MM.1S (cell line): ENCODE measurements at regions not wholly inside any gene's neighbourhood (a gene's known extent, or its start where the extent isn't known, plus 50 kb on each side); places are given as distances from the start of the nearest gene placed in this dataset.

Source experiments
- EZH2 ChIP-seq: fragments of 300-600 bp; sonication (generic); optimal IDR thresholded peaks from 2 replicates; pipeline ENCODE3; 2017; ENCODE audit warnings: low read depth, mild to moderate bottlenecking, antibody characterized with exemption, low read length, mixed read lengths
- TF ChIP-seq, protein P1 (sequence below): fragments of 300-600 bp; sonication (generic); IDR thresholded peaks from 2 replicates; pipeline ENCODE4 v1.5.1; 2016; ENCODE audit warnings: antibody characterized with exemption, low read length, mixed read lengths

DNA sequence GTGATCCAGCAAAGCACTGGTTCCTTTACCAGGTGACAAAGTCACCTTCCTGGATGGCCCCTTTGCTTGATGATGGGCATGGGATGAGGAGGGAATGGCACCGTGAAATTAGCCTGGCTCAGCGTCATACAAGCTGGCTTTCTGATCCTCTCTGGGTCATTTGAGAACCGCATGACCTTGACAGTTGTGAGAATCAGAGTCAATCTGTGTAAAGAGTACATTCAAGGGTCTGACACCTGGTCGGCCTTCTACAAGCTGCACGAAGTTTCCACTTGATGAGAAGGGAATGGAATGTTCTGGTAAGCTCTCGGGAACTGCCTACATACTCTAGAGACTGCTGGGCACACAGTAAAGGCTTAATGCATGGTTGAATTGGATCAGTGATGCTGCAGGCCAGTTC lies 319.8 kb upstream of the TLE3 start:
- no peak for TF ChIP-seq EZH2
- TF ChIP-seq, protein P1, sequence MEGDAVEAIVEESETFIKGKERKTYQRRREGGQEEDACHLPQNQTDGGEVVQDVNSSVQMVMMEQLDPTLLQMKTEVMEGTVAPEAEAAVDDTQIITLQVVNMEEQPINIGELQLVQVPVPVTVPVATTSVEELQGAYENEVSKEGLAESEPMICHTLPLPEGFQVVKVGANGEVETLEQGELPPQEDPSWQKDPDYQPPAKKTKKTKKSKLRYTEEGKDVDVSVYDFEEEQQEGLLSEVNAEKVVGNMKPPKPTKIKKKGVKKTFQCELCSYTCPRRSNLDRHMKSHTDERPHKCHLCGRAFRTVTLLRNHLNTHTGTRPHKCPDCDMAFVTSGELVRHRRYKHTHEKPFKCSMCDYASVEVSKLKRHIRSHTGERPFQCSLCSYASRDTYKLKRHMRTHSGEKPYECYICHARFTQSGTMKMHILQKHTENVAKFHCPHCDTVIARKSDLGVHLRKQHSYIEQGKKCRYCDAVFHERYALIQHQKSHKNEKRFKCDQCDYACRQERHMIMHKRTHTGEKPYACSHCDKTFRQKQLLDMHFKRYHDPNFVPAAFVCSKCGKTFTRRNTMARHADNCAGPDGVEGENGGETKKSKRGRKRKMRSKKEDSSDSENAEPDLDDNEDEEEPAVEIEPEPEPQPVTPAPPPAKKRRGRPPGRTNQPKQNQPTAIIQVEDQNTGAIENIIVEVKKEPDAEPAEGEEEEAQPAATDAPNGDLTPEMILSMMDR = no peak
